ENCODE measurements at regions not wholly inside any gene's neighbourhood (a gene's known extent, or its start where the extent isn't known, plus 50 kb on each side); places are given as distances from the start of the nearest gene placed in this dataset.

DNA sequence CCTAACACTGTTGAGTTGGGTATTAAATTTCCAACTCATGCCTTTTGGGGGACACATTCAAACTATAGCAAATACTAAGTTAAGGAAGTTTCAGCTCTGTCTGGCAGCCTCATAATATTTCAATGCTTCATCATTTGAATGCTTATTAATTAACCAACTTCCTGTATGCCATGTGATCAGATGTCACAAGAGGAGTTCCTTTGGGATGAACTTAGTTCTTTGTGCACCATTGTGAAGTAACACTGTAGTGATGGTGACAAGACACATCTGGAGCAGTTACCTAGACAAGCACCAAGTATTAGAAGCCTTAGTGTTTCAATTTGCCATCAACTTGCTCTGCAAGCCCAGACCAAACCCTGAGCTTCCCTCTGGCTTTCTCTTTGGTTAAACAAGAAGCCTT lies 90.7 kb upstream of the IL12B start:
- no peak for DNase-seq (ENCODE audit: low read depth in 4 of 4, low spot score in 3 of 4)

GRCh38 chr5:159422361-159422760 lies 92.1 kb upstream of the IL12B start:
- DNase-seq (ENCODE audit: low read depth in 4 of 4, low spot score in 3 of 4) = no peak

- DNase-seq (ENCODE audit: low read depth in 4 of 4, low spot score in 3 of 4) = no peak
Observed at GRCh38 chr5:159422910-159423309, 92.6 kb upstream of the IL12B start.

- DNase-seq (ENCODE audit: low read depth in 4 of 4, low spot score in 3 of 4) = no peak
Observed at GRCh38 chr5:159424123-159424522, 93.8 kb upstream of the IL12B start.

- DNase-seq (ENCODE audit: low read depth in 4 of 4, low spot score in 3 of 4) = no peak
Observed at GRCh38 chr5:159426694-159427093, 96.4 kb upstream of the IL12B start.

GRCh38 chr5:159427180-159428012 lies 97.1 kb upstream of the IL12B start:
- DNase-seq (ENCODE audit: low read depth in 4 of 4, low spot score in 3 of 4) = no peak

DNA sequence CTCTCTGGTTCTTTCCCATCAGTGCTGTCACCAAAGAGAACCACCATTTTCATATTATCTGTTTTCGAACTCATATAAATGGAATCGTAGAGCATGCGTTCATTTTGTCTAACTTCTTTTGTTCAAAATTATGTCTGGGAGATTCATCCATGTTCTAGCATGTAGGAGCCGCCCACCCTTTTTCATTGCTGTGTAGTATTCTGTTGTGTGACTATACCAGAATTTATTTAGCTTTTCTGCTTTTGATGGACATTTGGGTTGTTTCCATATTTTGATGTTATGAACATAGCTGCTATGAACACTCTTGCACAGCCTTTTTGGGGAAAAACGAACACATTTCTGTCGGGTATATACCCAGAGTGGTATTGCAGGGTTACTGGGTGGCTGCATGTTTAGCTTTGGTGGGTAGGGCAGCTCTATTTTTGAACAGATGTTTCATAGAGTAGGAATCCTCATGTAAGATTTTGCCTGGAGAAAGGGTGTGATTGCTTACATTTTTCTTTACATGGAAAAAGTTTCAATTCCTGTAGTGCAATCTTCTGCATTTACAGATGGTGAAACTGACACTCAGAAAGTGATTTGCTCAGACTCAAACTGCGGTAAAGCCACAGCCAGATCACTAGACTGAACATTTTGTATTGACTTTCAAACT lies 100.2 kb upstream of the IL12B start:
- DNase-seq (ENCODE audit: low read depth in 4 of 4, low spot score in 3 of 4) = no peak

DNA sequence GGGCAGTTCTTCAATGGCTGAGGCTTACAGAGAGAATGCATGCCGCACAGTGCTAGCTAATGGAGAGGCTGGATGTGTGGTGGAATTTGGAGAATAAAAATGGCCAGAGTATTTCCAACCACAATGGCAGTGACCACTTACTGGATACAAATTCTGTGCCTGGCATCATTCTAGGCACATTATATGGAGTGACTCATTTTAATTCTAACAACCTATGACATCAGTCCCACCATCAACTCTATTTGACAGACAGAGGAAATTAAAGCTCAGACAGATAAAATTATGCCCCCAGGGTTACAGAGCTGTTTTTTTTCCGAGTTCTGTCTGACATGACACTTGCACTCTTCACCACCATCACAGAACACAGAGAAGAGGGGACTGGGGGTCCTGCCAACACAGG lies 105.6 kb upstream of the IL12B start:
- no peak for DNase-seq (ENCODE audit: low read depth in 4 of 4, low spot score in 3 of 4)

GRCh38 chr5:159438092-159438491 lies 107.8 kb upstream of the IL12B start:
- no peak for DNase-seq (ENCODE audit: low read depth in 4 of 4, low spot score in 3 of 4)

- no peak for DNase-seq (ENCODE audit: low read depth in 4 of 4, low spot score in 3 of 4)
Observed at GRCh38 chr5:159439002-159439401, 108.7 kb upstream of the IL12B start.

DNA sequence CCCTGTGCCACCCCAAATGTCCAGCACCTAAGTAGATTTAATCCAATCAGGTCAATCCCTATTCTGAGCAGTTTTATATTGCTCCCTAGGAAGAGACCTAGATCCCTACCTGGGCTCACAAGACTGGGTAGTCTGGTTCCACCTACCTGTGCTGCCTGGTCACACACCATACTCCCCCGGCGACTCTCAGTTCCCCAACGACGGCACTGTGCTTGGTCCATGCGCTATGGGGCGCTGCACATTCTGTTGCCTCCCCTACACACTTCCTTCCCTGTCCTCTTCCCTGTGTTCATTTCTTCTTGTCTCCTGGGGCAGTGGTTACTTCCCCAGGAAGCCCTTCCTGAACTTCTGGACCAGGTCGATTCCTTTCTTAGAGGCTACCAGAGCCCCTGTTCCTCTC lies 109.9 kb upstream of the IL12B start:
- DNase-seq (ENCODE audit: low read depth in 4 of 4, low spot score in 3 of 4) = no peak

GRCh38 chr5:159440968-159441367 lies 110.7 kb upstream of the IL12B start:
- DNase-seq (ENCODE audit: low read depth in 4 of 4, low spot score in 3 of 4) = no peak

- DNase-seq (ENCODE audit: low read depth in 4 of 4, low spot score in 3 of 4) = no peak
Observed at GRCh38 chr5:159441441-159441840, 111.2 kb upstream of the IL12B start.

DNA sequence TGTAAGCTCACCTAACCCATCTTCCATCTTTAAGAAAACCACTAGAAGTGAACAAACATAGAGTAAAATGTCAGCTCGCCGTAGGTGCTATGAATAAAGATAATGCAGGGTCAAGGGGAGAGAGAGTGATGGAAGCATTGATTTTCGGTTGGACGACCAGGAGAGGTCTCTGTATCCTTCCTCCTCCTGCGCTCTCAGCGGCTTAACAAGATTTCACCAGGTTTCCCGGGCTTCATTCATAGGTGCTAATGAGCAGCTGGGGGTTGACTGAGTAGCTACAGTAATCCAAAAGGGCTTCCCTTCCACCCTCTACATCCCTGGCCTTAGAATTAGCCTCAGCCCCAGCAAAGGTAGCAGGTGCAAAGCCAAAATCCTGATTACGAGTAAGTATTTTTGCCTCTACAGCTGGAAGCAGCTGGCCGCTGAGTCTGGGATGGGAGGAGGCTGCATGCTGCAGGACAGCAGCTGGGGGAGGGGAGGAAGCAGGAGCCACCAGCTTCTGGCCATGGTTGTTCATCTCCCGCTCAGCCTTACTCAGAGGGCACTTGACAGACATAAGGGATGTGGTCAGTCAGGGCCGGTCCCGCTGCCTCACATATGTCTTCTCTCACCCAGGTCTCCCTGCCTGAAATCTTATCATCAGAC lies 112.0 kb upstream of the IL12B start:
- peak in 1 of 4 donors; percentile 22 for DNase-seq (ENCODE audit: low read depth in 4 of 4, low spot score in 3 of 4)

DNA sequence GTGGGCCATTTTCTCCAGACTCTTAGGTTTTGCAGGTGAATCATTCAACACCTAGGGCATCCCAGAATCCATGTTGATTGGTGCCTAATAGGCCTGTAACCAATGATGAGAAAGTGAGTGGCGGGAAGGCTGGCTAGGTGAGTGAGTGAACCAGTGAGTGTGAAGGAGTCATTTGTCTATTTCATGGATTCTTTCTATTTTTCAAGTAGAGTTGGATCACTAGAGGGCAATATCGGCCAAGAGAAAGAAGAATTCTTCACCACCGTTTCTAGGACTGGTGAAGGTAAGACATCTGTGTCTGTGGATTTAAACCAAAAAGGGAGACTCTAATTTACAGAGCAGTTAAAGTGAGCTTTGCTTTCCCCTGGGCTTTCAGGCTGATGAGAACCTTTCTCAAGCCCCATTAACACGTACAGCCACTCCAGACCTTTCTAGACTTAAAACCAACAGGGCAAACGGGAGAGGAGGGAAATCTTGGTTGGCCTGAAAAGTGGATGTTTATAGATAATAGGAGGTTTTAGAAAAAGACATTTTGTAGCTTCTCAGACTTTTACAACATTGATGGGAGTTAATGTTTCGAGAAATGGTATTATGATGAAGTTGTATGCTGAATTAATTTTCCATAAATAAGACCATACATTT lies 114.3 kb upstream of the IL12B start:
- DNase-seq (ENCODE audit: low read depth in 4 of 4, low spot score in 3 of 4) = peak in 1 of 4 donors; percentile 45

DNA sequence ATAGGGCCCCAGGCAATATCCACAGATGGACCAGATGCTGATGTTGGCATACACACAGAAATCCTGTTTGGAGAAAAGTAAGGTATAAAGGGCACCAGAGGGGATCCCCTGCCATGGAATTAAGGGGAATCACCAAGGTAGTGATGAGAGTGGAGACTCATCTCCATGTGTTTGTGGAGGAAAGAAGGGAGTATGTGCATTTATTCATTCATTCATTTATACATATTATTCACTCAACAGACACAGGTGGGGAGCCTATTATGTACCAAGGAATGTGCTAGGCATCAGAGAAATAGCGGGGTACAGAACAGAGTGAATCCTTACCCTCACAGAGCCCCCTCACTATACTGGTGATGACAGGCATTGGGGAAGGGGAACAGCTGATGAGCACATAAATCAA lies 116.8 kb upstream of the IL12B start:
- DNase-seq (ENCODE audit: low read depth in 4 of 4, low spot score in 3 of 4) = no peak

GRCh38 chr5:159448841-159449407 lies 118.6 kb upstream of the IL12B start:
- DNase-seq (ENCODE audit: low read depth in 4 of 4, low spot score in 3 of 4) = no peak

GRCh38 chr5:159449925-159450324 lies 119.6 kb upstream of the IL12B start:
- DNase-seq (ENCODE audit: low read depth in 4 of 4, low spot score in 3 of 4) = no peak

DNA sequence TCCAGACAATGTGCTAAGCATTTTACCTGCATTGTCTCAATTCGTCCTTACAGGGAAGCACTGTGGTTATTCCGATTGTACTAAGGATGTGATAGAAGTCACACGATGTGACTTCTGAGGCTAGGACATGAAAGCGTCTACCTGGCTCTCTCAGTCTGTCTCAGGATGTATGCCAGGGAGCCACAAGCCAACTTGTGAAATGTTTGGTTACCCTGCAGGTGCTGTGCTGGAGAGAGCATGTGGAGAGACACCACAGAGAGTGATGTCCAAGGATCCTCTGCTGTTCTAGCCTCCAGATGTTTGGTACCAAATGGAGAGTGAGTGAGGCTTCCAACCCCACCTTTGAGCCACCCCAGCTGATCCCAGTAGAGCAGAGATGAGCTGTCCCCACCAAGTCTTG lies 120.1 kb upstream of the IL12B start:
- DNase-seq (ENCODE audit: low read depth in 4 of 4, low spot score in 3 of 4) = no peak

GRCh38 chr5:159451197-159452052 lies 121.1 kb upstream of the IL12B start:
- DNase-seq (ENCODE audit: low read depth in 4 of 4, low spot score in 3 of 4) = no peak
